ENCODE measurements at regions not wholly inside any gene's neighbourhood (a gene's known extent, or its start where the extent isn't known, plus 50 kb on each side); places are given as distances from the start of the nearest gene placed in this dataset.

GRCh38 chr9:82912645-82913044, 150.3 kb downstream of the RASEF start:
- TF ChIP-seq POLR2A (IDR thresholded peaks at IDR 0.05) (no peak), EP300 (IDR thresholded peaks at IDR 0.05) (no peak), CTCF (IDR thresholded peaks at IDR 0.05) (no peak)
